Spinal cord (tissue), 9 donors: ENCODE measurements at regions not wholly inside any gene's neighbourhood (a gene's known extent, or its start where the extent isn't known, plus 50 kb on each side); places are given as distances from the start of the nearest gene placed in this dataset.

ENCODE experiments used
- DNase-seq, 6 donors: peaks; one replicate each; pipeline versions ENCODE4 v3.0.0 to v3.0.0-alpha.2; 2013 to 2015; ENCODE audit warnings: low spot score in 6 of 6, low read depth in 4 of 6
- H3K27ac ChIP-seq: one replicate; pipeline ENCODE4 v1.5.1; 2013; ENCODE audit warnings: low read depth, low read length, control low read depth
- H3K27me3 ChIP-seq: one replicate; pipeline ENCODE4 v1.6.1; 2013; ENCODE audit warnings: low read length; ENCODE audit not compliant: control insufficient read depth, insufficient read depth
- H3K36me3 ChIP-seq: one replicate; pipeline ENCODE4 v1.6.1; 2013; ENCODE audit warnings: low read length; ENCODE audit not compliant: control insufficient read depth, insufficient read depth
- H3K4me1 ChIP-seq: one replicate; pipeline ENCODE4 v1.6.1; 2013; ENCODE audit warnings: low read length; ENCODE audit not compliant: control insufficient read depth, insufficient read depth
- H3K4me3 ChIP-seq: one replicate; pipeline ENCODE4 v1.5.1; 2013; ENCODE audit warnings: low read depth, low read length, control low read depth
- H3K9me3 ChIP-seq: one replicate; pipeline ENCODE4 v1.6.1; 2013; ENCODE audit warnings: low read length; ENCODE audit not compliant: control insufficient read depth, insufficient read depth
- whole genome bisulfite sequencing: methylation state at CpG from one replicate; pipeline ENCODE4 v1.1.5; 2013; ENCODE audit warnings: missing lambda C conversion rate; ENCODE audit not compliant: insufficient coverage; 5-methylcytosine and 5-hydroxymethylcytosine counted together
- donor health status: healthy.

DNA sequence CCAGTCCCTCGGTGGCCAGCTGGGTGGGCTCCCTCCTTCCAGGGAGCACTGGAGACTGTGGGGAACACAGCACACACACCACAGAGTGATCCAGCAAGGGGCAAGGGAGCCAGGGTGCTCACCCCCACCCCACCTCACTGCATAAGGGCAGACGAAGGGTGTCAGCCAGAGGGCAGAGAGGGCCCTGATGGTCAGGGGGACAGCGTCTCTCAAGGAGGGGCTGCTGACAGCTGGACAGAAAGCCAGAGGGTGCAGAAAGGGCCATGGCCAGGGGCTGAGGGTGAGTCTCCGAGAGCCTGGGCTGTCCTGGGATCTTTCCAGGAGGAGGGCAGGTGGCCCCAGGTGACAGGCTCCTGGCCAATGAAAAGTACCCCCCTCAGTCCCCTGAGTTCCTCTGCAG is 73.4 kb upstream of the PMEPA1 start:
- Histone ChIP-seq H3K27ac (no peak overlapping the region), H3K36me3 (no peaks in the 10 kb centered on the region), H3K27me3 (no peaks in the 10 kb centered on the region), H3K4me3 (no peak overlapping the region), H3K9me3 (no peaks in the 10 kb centered on the region), H3K4me1 (peaks cover 10% of the 10 kb centered on the region)
- 85% methylated on average over 4 of the region's 4 CpGs for WGBS
- DNase-seq: no peak

DNA sequence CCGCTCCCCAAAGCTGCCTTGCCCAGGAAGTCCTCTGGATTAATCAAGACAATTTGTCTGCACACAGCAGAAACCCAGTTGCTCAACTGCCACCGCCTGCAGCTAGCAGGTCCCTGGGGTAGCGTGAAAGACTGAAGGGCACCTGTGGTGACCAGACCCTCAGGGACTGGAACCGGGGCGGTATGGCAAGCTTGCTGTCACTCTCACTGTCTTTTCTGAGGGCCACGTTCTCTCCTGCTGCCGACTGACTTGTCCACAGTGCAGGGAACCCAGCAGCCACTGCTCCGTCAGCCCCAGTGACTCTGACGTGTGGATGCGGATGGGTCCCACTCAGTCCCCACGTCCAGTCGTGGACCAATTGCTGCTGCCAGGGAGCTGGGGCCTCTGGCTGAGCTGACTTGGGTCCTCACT is 72.8 kb upstream of the PMEPA1 start:
- Histone ChIP-seq H3K4me3 (no peak overlapping the region), H3K27ac (no peak overlapping the region)

DNA sequence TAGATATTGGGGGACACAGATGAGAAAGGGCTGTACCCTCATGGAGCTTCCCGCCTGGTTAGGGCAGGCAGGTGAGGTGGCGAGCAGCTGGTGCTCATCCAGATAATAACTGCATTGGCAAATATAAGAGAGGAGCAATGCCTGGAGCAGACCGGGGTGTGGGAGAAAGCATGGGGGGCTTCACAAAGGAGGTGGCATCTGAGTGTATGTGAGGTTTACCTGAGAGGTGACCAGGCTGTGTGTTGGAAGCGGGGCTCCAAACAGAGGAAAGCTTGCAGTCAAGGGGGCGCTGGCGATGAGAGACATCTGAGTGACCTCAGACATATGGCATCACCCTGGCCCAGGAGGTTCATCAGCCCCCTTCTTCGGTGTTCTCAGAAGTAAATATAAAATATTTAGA is 72.1 kb upstream of the PMEPA1 start:
- Histone ChIP-seq H3K27me3 (no peaks in the 10 kb centered on the region), H3K4me3 (no peak overlapping the region), H3K4me1 (peaks cover 6% of the 10 kb centered on the region), H3K9me3 (no peaks in the 10 kb centered on the region), H3K36me3 (no peaks in the 10 kb centered on the region), H3K27ac (no peak overlapping the region)
- WGBS: 100% methylated on average over 4 of the region's 7 CpGs
- no peak for DNase-seq

More for the DNA sequence above, 72.8 kb upstream of the PMEPA1 start:
- Histone ChIP-seq H3K4me1 (peaks cover 10% of the 10 kb centered on the region), H3K36me3 (no peaks in the 10 kb centered on the region), H3K9me3 (no peaks in the 10 kb centered on the region), H3K27me3 (no peaks in the 10 kb centered on the region)
- WGBS: 83% methylated on average over 12 of the region's 12 CpGs
- no peak for DNase-seq

DNA sequence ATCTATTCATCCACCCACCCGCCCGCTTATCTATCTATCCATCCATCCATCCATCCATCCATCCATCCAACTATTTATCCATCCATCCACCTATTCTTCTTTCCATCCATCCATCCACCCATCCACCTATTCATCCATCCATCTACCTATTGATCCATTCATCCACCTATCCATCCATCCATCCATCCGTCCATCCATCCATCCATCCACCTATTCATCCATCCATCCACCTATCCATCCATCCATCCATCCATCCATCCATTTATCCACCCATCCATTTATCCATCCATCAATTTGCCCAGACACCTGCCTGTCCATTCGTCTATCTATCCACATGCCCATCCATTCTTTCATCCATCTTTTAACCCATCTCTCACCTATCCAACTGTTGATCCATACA is 71.1 kb upstream of the PMEPA1 start:
- Histone ChIP-seq H3K36me3 (no peaks in the 10 kb centered on the region), H3K27me3 (no peaks in the 10 kb centered on the region), H3K4me3 (no peak overlapping the region), H3K9me3 (no peaks in the 10 kb centered on the region), H3K27ac (no peak overlapping the region), H3K4me1 (peaks cover 6% of the 10 kb centered on the region)
- no peak for DNase-seq
- 85% methylated on average over 4 of the region's 4 CpGs for WGBS

DNA sequence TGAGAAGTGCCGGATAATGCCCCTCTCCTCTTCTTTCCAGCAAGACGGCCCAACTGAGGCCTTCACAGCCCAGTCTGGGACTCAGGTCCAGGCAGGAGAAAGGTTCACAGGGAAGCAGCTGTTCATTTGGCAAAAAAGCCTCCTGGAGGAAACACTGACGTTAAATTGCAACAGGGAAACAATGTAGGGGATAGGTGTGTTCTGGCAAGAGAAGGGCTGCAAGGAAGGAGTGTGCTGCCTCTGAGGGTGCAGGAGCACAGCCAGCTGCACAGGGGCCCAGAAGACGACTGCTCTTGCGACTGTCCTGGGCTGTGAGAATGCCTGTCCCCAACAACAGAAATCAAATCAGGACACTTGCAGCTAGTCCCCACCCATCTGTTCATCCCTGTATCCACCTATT is 70.6 kb upstream of the PMEPA1 start:
- no peak for DNase-seq
- Histone ChIP-seq H3K4me3 (no peak overlapping the region), H3K36me3 (no peaks in the 10 kb centered on the region), H3K9me3 (no peaks in the 10 kb centered on the region), H3K27ac (no peak overlapping the region), H3K4me1 (peaks cover 6% of the 10 kb centered on the region), H3K27me3 (no peaks in the 10 kb centered on the region)
- 93% methylated on average over 5 of the region's 5 CpGs for WGBS

DNA sequence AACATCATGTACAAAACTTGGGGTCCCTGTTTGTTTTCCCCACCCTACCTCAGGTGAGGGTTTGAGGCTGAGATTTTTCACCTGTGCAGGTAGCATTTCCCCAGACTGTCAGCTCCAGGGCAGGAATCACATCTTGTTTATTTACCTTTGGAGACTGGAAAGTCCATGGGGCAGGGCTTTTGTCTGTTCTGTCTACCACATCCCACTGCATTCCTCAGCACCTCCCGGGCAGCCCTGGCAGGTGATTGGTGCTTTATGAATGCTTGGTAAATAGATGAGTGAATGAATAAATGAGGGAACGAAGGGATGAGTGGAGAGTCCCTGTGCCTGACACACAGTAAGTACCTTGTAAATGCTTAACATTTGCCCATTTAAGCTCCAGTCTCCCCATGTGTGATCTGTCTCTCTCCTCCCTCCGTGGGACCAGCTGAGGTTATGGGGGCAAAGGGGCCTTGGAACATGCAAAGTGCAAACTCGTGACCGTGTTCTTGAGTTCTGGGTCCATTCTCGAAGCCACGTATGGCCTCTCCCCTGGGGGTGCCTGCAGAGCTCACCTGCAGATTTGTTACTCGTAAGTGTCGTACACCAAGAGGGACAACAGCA is 69.7 kb upstream of the PMEPA1 start:
- no peaks in the 10 kb centered on the region for H3K9me3 ChIP-seq
- no peak overlapping the region for H3K27ac ChIP-seq
- WGBS: 81% methylated on average over 7 of the region's 9 CpGs
- H3K36me3 ChIP-seq: no peaks in the 10 kb centered on the region
- H3K4me1 ChIP-seq: peaks cover 6% of the 10 kb centered on the region
- no peak overlapping the region for H3K4me3 ChIP-seq
- no peak for DNase-seq
- H3K27me3 ChIP-seq: no peaks in the 10 kb centered on the region

DNA sequence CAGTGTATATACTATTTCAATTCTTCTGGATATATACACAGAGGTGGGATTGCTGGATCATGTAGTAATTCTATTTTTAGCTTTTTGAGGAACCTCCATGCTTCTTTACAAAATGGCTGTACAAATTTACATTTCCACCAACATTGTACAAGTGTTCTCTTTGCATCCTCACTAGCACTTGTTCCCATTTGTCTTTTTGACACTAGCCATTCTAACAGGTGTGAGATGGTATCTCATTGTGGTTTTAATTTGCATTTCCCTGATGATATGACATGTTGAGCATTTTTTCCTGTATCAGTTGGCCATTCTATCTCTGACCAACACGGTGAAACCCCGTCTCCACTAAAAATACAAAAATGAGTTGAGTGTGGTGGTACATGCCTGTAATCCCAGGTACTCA is 68.1 kb upstream of the PMEPA1 start:
- Histone ChIP-seq H3K36me3 (no peaks in the 10 kb centered on the region), H3K27me3 (no peaks in the 10 kb centered on the region), H3K4me3 (no peak overlapping the region), H3K4me1 (peaks cover 6% of the 10 kb centered on the region), H3K27ac (no peak overlapping the region), H3K9me3 (no peaks in the 10 kb centered on the region)
- DNase-seq: no peak
- no CpG with 5 or more reads among the region's 2 CpGs for WGBS

DNA sequence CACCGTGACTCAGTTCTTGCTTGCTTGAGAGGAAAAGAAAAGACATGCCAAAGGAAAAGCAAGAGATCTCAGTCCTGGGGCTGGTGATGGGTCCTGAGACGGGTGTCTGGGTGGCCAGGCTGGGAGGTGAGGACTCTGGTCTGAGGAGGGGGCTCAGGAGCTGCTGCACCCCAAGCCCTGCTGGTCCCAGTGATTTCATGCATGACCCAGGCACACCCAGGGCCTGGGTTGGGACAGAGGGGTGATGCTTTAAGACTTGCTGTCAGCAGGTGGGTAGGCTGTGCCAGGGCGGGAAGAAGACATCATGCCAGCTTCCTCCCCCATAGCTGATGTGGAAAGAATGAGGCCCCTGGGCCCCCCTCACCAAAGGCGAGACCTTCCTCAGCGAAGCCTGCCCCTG is 65.1 kb upstream of the PMEPA1 start:
- no peak overlapping the region for H3K27ac ChIP-seq
- H3K4me1 ChIP-seq: no peaks in the 10 kb centered on the region
- 91% methylated on average over 4 of the region's 5 CpGs for WGBS
- no peak overlapping the region for H3K4me3 ChIP-seq
- no peak for DNase-seq
- no peaks in the 10 kb centered on the region for H3K9me3 ChIP-seq
- H3K36me3 ChIP-seq: no peaks in the 10 kb centered on the region
- no peaks in the 10 kb centered on the region for H3K27me3 ChIP-seq

DNA sequence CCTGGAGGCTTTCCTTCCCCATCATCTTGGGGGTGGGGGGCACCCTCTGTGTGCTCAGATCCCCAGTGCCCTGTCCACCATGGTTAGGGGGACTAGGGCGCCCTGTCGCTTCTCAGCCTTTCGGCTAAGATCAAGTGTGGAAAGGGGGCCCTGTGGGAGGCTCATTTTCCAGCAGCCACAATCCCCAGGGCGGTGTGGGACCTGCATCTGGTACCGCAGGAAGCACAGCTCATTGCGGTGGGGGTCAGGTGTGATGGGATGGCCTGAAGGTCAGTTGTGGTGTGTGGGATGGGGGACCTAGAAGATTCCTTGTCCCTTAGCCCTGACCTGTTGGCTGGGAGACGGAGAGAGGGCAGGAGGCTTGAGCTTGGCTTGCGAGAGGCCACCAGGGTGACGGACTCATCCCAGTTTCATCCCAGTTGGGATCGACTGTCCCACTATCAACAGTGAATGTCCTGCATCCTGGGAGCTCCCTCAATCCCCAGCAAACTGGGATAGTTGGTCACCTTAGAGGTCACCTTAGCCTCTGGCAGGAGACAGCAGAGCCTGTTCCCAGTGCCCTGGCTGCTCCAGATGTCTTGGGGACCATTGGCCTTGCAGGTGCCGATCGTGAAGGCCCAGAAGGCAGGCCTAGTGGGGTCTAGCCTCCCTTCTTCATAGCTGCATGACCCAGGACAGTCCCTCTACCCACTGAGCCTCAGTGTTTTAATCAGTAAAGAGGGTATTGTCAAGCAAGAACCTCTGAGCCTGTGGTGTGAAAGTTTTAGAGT is 64.5 kb upstream of the PMEPA1 start:
- Histone ChIP-seq H3K27me3 (no peaks in the 10 kb centered on the region), H3K4me3 (no peak overlapping the region), H3K9me3 (no peaks in the 10 kb centered on the region), H3K4me1 (no peaks in the 10 kb centered on the region), H3K27ac (no peak overlapping the region), H3K36me3 (no peaks in the 10 kb centered on the region)
- 97% methylated on average over 12 of the region's 12 CpGs for WGBS
- DNase-seq: no peak
